ENCODE measurements at regions not wholly inside any gene's neighbourhood (a gene's known extent, or its start where the extent isn't known, plus 50 kb on each side); places are given as distances from the start of the nearest gene placed in this dataset.

DNA sequence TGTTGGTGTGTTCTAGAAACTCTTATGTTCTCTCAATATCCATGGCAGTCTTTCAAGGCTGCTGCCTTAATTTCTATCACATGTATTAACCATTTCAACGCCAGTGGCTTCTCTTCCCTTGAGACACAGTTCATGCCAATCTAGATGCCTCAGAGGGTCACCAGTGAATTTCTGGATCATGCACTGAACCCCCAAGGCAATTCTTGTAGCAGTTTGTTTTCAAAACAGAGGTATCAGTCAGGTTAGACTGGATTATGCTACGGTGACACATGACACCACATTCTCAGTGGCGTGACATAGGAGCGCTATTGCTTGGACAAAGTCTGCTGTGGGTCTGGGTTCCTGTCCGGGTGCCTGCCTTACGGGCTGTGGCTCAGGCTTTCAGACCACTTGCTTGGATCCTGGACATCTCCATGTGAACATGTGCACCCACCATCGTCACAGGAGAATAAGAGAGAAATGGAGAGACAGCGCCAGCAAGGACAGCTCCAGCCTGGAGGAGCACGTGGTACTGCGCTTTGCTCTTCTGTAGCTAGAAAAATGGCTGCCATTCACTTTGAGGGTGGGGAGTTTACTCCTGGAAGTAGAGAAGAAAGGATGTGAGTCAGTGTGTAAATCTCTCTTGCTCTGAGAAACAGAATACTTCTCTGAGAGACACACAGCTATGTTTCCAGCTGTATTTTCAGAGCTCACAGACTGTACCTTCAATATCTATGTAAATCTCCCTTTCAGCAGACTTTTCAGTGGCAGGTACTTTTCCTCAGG is 329.3 kb upstream of the ADCY2 start:
- ATAC-seq (no peak), DNase-seq (no peak)
- Histone ChIP-seq H3K4me1 (no peaks in the 10 kb centered on the region), H3K4me3 (no peak overlapping the region), H3K9me3 (no peaks in the 10 kb centered on the region), H3K27ac (no peak overlapping the region), H3K36me3 (no peaks in the 10 kb centered on the region), H3K27me3 (no peaks in the 10 kb centered on the region)
- TF ChIP-seq, protein P1, sequence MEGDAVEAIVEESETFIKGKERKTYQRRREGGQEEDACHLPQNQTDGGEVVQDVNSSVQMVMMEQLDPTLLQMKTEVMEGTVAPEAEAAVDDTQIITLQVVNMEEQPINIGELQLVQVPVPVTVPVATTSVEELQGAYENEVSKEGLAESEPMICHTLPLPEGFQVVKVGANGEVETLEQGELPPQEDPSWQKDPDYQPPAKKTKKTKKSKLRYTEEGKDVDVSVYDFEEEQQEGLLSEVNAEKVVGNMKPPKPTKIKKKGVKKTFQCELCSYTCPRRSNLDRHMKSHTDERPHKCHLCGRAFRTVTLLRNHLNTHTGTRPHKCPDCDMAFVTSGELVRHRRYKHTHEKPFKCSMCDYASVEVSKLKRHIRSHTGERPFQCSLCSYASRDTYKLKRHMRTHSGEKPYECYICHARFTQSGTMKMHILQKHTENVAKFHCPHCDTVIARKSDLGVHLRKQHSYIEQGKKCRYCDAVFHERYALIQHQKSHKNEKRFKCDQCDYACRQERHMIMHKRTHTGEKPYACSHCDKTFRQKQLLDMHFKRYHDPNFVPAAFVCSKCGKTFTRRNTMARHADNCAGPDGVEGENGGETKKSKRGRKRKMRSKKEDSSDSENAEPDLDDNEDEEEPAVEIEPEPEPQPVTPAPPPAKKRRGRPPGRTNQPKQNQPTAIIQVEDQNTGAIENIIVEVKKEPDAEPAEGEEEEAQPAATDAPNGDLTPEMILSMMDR (IDR thresholded peaks at IDR 0.05 in 4 of 5, conservative IDR thresholded peaks at IDR 0.05 in 1 of 5): no peak
- TF ChIP-seq POLR2A (IDR thresholded peaks at IDR 0.05): no peak
- in situ Hi-C loops (cut with MboI; ENCODE audit: low sequenced_read_pairs in 4 of 4): no loop called here
- intact Hi-C loops (cut with DNase I; ENCODE audit: low total_unique reads): no loop called here

DNA sequence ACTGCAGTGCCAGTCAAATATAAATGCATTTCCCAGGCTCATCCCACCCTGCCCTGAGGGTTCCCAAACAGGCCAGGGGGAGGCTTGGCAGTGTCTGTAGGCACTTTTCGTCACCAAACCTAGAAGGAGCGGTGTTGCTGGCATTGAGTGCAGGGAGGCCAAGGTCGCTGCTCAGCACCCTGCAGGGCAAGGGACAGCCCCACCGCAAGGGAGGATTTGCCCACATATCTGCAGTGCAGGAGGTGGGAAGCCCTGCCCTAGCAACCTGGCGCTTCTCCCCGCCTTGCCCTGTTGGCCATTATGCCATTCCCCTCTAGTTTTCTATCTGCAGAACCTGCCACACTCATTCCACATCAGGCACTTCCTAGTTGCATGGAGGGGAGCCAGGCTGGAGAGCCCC is 327.8 kb upstream of the ADCY2 start:
- H3K4me3 ChIP-seq: no peak overlapping the region
- in situ Hi-C loops (cut with MboI; ENCODE audit: low sequenced_read_pairs in 4 of 4): no loop called here
- no peak overlapping the region for H3K27ac ChIP-seq
- no peak for ATAC-seq
- TF ChIP-seq, protein P1 (IDR thresholded peaks at IDR 0.05 in 4 of 5, conservative IDR thresholded peaks at IDR 0.05 in 1 of 5): no peak
- TF ChIP-seq POLR2A (IDR thresholded peaks at IDR 0.05): no peak
- no peaks in the 10 kb centered on the region for H3K36me3 ChIP-seq
- H3K27me3 ChIP-seq: no peaks in the 10 kb centered on the region
- H3K4me1 ChIP-seq: no peaks in the 10 kb centered on the region
- DNase-seq: no peak
- no peaks in the 10 kb centered on the region for H3K9me3 ChIP-seq
- intact Hi-C loops (cut with DNase I; ENCODE audit: low total_unique reads): no loop called here

DNA sequence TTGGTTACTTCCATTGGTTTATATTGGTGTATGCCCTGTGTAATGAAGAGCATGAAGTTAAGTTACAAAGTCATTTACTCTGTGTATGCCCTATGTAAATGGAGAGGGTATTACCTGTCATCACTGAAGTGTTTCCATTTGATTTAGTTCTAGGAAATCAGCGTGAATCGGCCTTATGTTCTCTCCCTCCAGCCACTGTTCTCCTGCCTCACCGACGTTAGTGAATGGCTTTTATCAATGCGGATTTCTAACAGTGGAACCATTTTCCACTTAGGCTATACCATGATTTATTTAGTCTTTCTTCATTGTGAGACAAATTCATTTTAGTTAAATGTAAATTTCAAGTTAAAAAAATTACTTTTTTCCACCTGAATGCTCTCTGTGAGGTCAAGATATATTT is 327.0 kb upstream of the ADCY2 start:
- H3K27me3 ChIP-seq: no peaks in the 10 kb centered on the region
- H3K9me3 ChIP-seq: no peaks in the 10 kb centered on the region
- in situ Hi-C loops (cut with MboI; ENCODE audit: low sequenced_read_pairs in 4 of 4) (no loop called here), intact Hi-C loops (cut with DNase I; ENCODE audit: low total_unique reads) (no loop called here)
- H3K36me3 ChIP-seq: no peaks in the 10 kb centered on the region
- TF ChIP-seq, protein P1 (IDR thresholded peaks at IDR 0.05 in 4 of 5, conservative IDR thresholded peaks at IDR 0.05 in 1 of 5): no peak
- H3K4me1 ChIP-seq: no peaks in the 10 kb centered on the region
- ATAC-seq (no peak), DNase-seq (no peak)
- no peak overlapping the region for H3K4me3 ChIP-seq
- H3K27ac ChIP-seq: no peak overlapping the region

- no peak for DNase-seq
- in situ Hi-C loops (cut with MboI; ENCODE audit: low sequenced_read_pairs in 4 of 4): no loop called here
- intact Hi-C loops (cut with DNase I; ENCODE audit: low total_unique reads): no loop called here
- H3K36me3 ChIP-seq: no peaks in the 10 kb centered on the region
- no peak overlapping the region for H3K4me3 ChIP-seq
- TF ChIP-seq POLR2A (IDR thresholded peaks at IDR 0.05): no peak
- TF ChIP-seq, protein P1 (IDR thresholded peaks at IDR 0.05 in 4 of 5, conservative IDR thresholded peaks at IDR 0.05 in 1 of 5): no peak
- H3K9me3 ChIP-seq: no peaks in the 10 kb centered on the region
- H3K27ac ChIP-seq: no peak overlapping the region
- no peaks in the 10 kb centered on the region for H3K27me3 ChIP-seq
- H3K4me1 ChIP-seq: no peaks in the 10 kb centered on the region
- ATAC-seq: no peak
Observed at GRCh38 chr5:7072188-7072587, 323.8 kb upstream of the ADCY2 start.

DNA sequence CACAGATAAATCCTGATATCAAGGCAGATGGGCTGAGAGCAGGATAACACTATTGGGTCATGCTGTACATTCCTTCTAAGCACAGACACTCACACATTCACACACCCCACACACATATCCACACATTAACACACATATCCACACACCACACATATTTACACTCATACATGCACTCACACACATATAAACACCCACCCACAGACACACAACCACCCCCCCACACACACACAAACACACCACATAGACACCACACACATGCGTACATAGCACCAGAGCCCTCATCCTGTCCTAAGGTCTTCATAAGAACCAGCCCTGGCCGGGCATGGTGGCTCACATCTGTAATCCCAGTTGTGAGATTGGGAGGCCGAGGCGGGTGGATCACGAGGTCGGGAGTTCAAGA is 322.3 kb upstream of the ADCY2 start:
- ATAC-seq: no peak

More for the DNA sequence above, 322.3 kb upstream of the ADCY2 start:
- Histone ChIP-seq H3K4me1 (no peaks in the 10 kb centered on the region), H3K4me3 (no peak overlapping the region), H3K36me3 (no peaks in the 10 kb centered on the region), H3K27me3 (no peaks in the 10 kb centered on the region), H3K9me3 (no peaks in the 10 kb centered on the region), H3K27ac (no peak overlapping the region)
- TF ChIP-seq, protein P1 (IDR thresholded peaks at IDR 0.05 in 4 of 5, conservative IDR thresholded peaks at IDR 0.05 in 1 of 5): no peak
- no peak for TF ChIP-seq POLR2A (IDR thresholded peaks at IDR 0.05)
- in situ Hi-C loops (cut with MboI; ENCODE audit: low sequenced_read_pairs in 4 of 4): no loop called here
- DNase-seq: no peak
- intact Hi-C loops (cut with DNase I; ENCODE audit: low total_unique reads): no loop called here

Data from gastrocnemius medialis (tissue), 4 donors.